ENCODE measurements at regions not wholly inside any gene's neighbourhood (a gene's known extent, or its start where the extent isn't known, plus 50 kb on each side); places are given as distances from the start of the nearest gene placed in this dataset.

DNA sequence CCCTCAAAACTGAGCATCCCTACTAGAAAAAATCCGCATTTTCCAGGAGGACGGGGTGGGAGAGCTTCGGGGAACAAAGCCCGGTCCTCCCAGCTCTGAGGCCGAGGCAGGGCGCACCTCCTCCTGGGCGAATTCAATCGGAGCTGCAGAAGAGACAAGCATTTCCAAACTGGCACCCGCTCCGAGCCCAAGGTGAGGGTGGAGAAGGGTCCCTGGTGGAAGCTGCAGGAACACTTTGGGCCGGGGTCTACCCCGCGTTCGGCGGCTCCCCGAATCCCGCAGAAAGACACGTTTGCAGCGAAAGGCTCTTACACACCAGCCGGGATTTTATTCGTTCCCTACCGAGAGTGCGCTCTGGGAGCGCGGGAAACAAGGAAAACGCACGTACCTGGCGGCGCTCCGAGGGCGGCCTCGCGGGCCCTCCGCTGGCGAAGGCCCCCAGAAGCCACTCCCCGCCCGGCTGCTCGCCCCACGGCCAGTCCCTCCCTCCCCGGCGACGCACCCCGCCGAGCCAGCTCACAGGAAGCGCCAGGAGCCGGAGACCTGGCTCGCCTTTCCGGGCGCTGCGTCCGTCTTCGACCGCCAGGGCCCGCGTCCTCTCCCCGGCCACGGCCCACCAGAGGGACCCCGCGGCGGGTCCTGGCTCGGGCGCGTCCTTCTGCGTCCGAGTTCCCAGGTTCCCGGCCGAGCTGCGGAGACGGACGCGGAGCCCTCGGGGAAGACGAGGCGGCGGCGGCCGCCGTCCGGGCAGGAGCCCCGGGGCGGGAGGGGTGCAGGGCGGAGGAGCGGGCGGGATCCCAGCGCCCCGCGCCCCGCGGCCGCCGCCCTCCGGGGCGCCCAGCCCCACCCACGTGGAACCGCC is 49.8 kb upstream of the BAHCC1 start:
- TF ChIP-seq, protein P1, sequence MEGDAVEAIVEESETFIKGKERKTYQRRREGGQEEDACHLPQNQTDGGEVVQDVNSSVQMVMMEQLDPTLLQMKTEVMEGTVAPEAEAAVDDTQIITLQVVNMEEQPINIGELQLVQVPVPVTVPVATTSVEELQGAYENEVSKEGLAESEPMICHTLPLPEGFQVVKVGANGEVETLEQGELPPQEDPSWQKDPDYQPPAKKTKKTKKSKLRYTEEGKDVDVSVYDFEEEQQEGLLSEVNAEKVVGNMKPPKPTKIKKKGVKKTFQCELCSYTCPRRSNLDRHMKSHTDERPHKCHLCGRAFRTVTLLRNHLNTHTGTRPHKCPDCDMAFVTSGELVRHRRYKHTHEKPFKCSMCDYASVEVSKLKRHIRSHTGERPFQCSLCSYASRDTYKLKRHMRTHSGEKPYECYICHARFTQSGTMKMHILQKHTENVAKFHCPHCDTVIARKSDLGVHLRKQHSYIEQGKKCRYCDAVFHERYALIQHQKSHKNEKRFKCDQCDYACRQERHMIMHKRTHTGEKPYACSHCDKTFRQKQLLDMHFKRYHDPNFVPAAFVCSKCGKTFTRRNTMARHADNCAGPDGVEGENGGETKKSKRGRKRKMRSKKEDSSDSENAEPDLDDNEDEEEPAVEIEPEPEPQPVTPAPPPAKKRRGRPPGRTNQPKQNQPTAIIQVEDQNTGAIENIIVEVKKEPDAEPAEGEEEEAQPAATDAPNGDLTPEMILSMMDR (IDR thresholded peaks at IDR 0.05; ENCODE audit: insufficient read depth, low read length), result peak; percentile 36
- DNase-seq (ENCODE audit: low read depth), result peak; percentile 88
- H3K4me3 ChIP-seq (ENCODE audit: low read depth, low read length), result peak overlapping the region; percentile 97

Measured in fibroblast of the aortic adventitia (primary cell).